Glutamatergic neuron (in vitro differentiated cells): ENCODE measurements at regions not wholly inside any gene's neighbourhood (a gene's known extent, or its start where the extent isn't known, plus 50 kb on each side); places are given as distances from the start of the nearest gene placed in this dataset.

Source experiments
- DNase-seq: peaks from one replicate; pipeline ENCODE4 v3.0.0; 2022
- H3K27ac Mint-ChIP-seq: one replicate; pipeline ENCODE4 v1.8.0; 2020; ENCODE audit warnings: mild to moderate bottlenecking, mixed read lengths, inconsistent platforms; ENCODE audit not compliant: unreplicated experiment
- H3K27me3 Mint-ChIP-seq: one replicate; pipeline ENCODE4 v1.8.0; 2020; ENCODE audit warnings: mild to moderate bottlenecking, moderate library complexity, mixed read lengths, inconsistent platforms; ENCODE audit not compliant: unreplicated experiment
- H3K36me3 Mint-ChIP-seq: one replicate; pipeline ENCODE4 v1.8.0; 2020; ENCODE audit warnings: mild to moderate bottlenecking, mixed read lengths, inconsistent platforms; ENCODE audit not compliant: unreplicated experiment
- H3K4me1 Mint-ChIP-seq: one replicate; pipeline ENCODE4 v1.8.0; 2020; ENCODE audit warnings: mild to moderate bottlenecking, low read depth, mixed read lengths, inconsistent platforms; ENCODE audit not compliant: unreplicated experiment
- H3K4me3 Mint-ChIP-seq: one replicate; pipeline ENCODE4 v1.8.0; 2020; ENCODE audit warnings: mild to moderate bottlenecking, mixed read lengths, inconsistent platforms; ENCODE audit not compliant: unreplicated experiment
- H3K9me3 Mint-ChIP-seq: one replicate; pipeline ENCODE4 v1.8.0; 2020; ENCODE audit warnings: mild to moderate bottlenecking, moderate library complexity, mixed read lengths, inconsistent platforms; ENCODE audit not compliant: unreplicated experiment
- TF ChIP-seq, protein P1 (sequence below): fragments of 200-600 bp; sonication (generic); IDR thresholded peaks from one replicate; pipeline ENCODE4 v1.5.0; 2021; ENCODE audit not compliant: partially characterized antibody, unreplicated experiment

- Mint-ChIP-seq H3K9me3 (no peaks in the 10 kb centered on the region), H3K27ac (no peak overlapping the region), H3K4me1 (no peaks in the 10 kb centered on the region), H3K27me3 (peaks cover 2% of the 10 kb centered on the region), H3K36me3 (no peaks in the 10 kb centered on the region), H3K4me3 (no peak overlapping the region)
- TF ChIP-seq, protein P1, sequence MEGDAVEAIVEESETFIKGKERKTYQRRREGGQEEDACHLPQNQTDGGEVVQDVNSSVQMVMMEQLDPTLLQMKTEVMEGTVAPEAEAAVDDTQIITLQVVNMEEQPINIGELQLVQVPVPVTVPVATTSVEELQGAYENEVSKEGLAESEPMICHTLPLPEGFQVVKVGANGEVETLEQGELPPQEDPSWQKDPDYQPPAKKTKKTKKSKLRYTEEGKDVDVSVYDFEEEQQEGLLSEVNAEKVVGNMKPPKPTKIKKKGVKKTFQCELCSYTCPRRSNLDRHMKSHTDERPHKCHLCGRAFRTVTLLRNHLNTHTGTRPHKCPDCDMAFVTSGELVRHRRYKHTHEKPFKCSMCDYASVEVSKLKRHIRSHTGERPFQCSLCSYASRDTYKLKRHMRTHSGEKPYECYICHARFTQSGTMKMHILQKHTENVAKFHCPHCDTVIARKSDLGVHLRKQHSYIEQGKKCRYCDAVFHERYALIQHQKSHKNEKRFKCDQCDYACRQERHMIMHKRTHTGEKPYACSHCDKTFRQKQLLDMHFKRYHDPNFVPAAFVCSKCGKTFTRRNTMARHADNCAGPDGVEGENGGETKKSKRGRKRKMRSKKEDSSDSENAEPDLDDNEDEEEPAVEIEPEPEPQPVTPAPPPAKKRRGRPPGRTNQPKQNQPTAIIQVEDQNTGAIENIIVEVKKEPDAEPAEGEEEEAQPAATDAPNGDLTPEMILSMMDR: no peak
- DNase-seq: no peak
Measured at GRCh38 chr3:180358179-180358578, 243.8 kb upstream of the TTC14 start.

- no peaks in the 10 kb centered on the region for H3K4me1 Mint-ChIP-seq
- TF ChIP-seq, protein P1: no peak
- H3K36me3 Mint-ChIP-seq: no peaks in the 10 kb centered on the region
- H3K9me3 Mint-ChIP-seq: no peaks in the 10 kb centered on the region
- no peak for DNase-seq
- H3K27me3 Mint-ChIP-seq: peaks cover under 1% of the 10 kb centered on the region
- no peak overlapping the region for H3K4me3 Mint-ChIP-seq
- no peak overlapping the region for H3K27ac Mint-ChIP-seq
Measured at GRCh38 chr3:180359061-180359952, 242.7 kb upstream of the TTC14 start.

DNA sequence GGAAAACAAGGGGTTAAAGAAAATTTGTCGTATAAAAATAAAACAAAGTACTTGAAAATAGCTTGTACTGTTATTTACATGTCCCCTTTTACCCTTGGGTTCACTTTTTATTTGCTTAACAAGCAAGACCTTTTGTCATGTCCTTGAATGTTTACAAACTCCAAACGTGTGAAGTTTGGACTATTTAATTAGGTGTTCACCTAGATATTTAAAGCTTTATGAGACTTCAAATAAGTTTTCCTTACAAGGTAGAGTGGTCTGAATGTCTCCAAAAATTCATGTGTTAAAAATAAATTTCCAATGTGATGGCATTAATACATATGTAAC, 242.0 kb upstream of the TTC14 start:
- no peak for DNase-seq
- H3K27me3 Mint-ChIP-seq: no peaks in the 10 kb centered on the region
- TF ChIP-seq, protein P1: no peak
- H3K27ac Mint-ChIP-seq: no peak overlapping the region
- no peak overlapping the region for H3K4me3 Mint-ChIP-seq
- no peaks in the 10 kb centered on the region for H3K4me1 Mint-ChIP-seq
- H3K36me3 Mint-ChIP-seq: no peaks in the 10 kb centered on the region
- H3K9me3 Mint-ChIP-seq: no peaks in the 10 kb centered on the region

GRCh38 chr3:180362081-180362480, 239.9 kb upstream of the TTC14 start:
- Mint-ChIP-seq H3K4me3 (no peak overlapping the region), H3K4me1 (no peaks in the 10 kb centered on the region), H3K27me3 (no peaks in the 10 kb centered on the region), H3K27ac (no peak overlapping the region), H3K9me3 (no peaks in the 10 kb centered on the region), H3K36me3 (no peaks in the 10 kb centered on the region)
- DNase-seq: no peak
- TF ChIP-seq, protein P1: no peak

DNA sequence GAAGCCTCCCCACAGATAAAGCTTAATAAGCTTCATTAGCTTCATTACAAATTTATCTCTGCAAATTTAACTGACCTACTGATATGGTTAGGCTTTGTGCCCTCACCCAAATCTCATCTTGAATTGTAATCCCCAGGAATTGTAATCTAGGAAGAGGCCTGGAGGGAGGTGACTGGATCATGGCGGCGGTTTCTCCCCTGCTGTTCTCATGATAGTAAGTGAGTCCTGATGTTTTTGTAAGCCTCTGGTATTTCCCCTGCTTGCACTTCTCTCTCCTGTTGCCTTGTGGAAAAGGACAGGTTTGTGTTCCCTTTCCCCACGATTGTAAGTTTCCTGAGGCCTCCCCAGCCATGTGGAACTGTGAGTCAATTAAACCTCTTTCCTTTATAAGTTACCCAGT, 226.1 kb upstream of the TTC14 start:
- no peak overlapping the region for H3K4me3 Mint-ChIP-seq
- no peak for DNase-seq
- H3K27ac Mint-ChIP-seq: no peak overlapping the region
- TF ChIP-seq, protein P1: no peak
- no peaks in the 10 kb centered on the region for H3K36me3 Mint-ChIP-seq
- no peaks in the 10 kb centered on the region for H3K27me3 Mint-ChIP-seq
- H3K9me3 Mint-ChIP-seq: peaks cover 2% of the 10 kb centered on the region
- H3K4me1 Mint-ChIP-seq: no peaks in the 10 kb centered on the region
